HCT116 (cell line): ENCODE measurements at regions not wholly inside any gene's neighbourhood (a gene's known extent, or its start where the extent isn't known, plus 50 kb on each side); places are given as distances from the start of the nearest gene placed in this dataset.

Source experiments
- ATAC-seq: fragments of 200-7000 bp; cut with Tn5 transposase; 2 replicates; pipeline ENCODE4 v1.9.1; 2020; ENCODE audit warnings: mild to moderate bottlenecking, moderate library complexity
- BruUV-seq: library from RNA; stranded (reverse); fragments of 400-500 nt; replicated peaks from 2 replicates; lab custom pipeline; 2021; lab: Mats Ljungman, UMichigan
- CTCF ChIA-PET: fragments of 300-600 bp; sonication (Branson Sonifier 250); formaldehyde crosslinking; loops from one replicate; lab custom pipeline; 2021; ENCODE audit warnings: antibody characterized with exemption; lab: Charles Lee
- POLR2A ChIA-PET: fragments of 300-600, 350-600 bp; sonication (Branson Sonifier 250); formaldehyde crosslinking; loops from one replicate; lab custom pipeline; 2021; ENCODE audit warnings: antibody characterized with exemption; lab: Charles Lee
- RAD21 ChIA-PET, 2 experiments: fragments of 300-600 bp; sonication (Branson Sonifier 250); formaldehyde crosslinking; loops; one replicate each; lab custom pipeline; 2023; ENCODE audit warnings: low total read pairs in 2 of 2; ENCODE audit not compliant: uncharacterized antibody in 2 of 2, unreplicated experiment in 2 of 2, low non-redundant PET in 1 of 2; lab: Charles Lee
- DNase-seq: peaks from one replicate; pipeline ENCODE4 v3.0.0-alpha.2; 2010; ENCODE audit warnings: low read depth, low spot score
- H2AFZ ChIP-seq: fragments of 200-600 bp; shearing (Covaris generic), sonication (generic); 2 replicates; pipeline ENCODE4 v1.6.1; 2017; ENCODE audit warnings: low read depth, mixed run types, mixed read lengths, antibody characterized with exemption, low read length; ENCODE audit not compliant: poor library complexity, severe bottlenecking
- H3K27ac ChIP-seq: 2 replicates; pipeline ENCODE4 v1.5.1; 2012; ENCODE audit warnings: low read depth, low read length
- H3K27me3 ChIP-seq: fragments of 200-600 bp; sonication (generic); 2 replicates; pipeline ENCODE4 v1.6.1; 2016; ENCODE audit warnings: mixed run types, low read length, mixed read lengths; ENCODE audit not compliant: insufficient read depth
- H3K36me3 ChIP-seq, 2 experiments: fragments of 200-500 bp in 1 of 2; fragments of 200-600 bp in 1 of 2; sonication (Bioruptor generic) in 1 of 2; sonication (generic) in 1 of 2; 2 replicates each; pipeline versions ENCODE4 v1.5.1 to v1.6.1; 2014 to 2016; ENCODE audit warnings: low read length in 2 of 2, inconsistent platforms in 1 of 2, mixed read lengths in 1 of 2, mixed run types in 1 of 2; ENCODE audit not compliant: insufficient read depth in 2 of 2, control insufficient read depth in 1 of 2
- H3K4me1 ChIP-seq, 2 experiments: fragments of 200-600 bp in 1 of 2; sonication (generic) in 1 of 2; 2 replicates each; pipeline versions ENCODE4 v1.5.1 to v1.6.1; 2012 to 2017; ENCODE audit warnings: low read length in 2 of 2, inconsistent platforms in 1 of 2, mild to moderate bottlenecking in 1 of 2, mixed read lengths in 1 of 2, mixed run types in 1 of 2, moderate library complexity in 1 of 2; ENCODE audit not compliant: insufficient read depth in 2 of 2, control insufficient read depth in 1 of 2
- H3K4me2 ChIP-seq: fragments of 200-600 bp; sonication (generic); 2 replicates; pipeline ENCODE4 v1.6.1; 2017; ENCODE audit warnings: mixed run types, low read length, mixed read lengths
- H3K4me3 ChIP-seq, 2 experiments: fragments of 200-600 bp in 1 of 2; sonication (generic) in 1 of 2; replicated peaks in 1 of 2; 2 replicates each; pipeline ENCODE4 v1.5.1; 2011 to 2016; ENCODE audit warnings: low read length in 2 of 2, control low read depth in 1 of 2, low read depth in 1 of 2, mild to moderate bottlenecking in 1 of 2, mixed read lengths in 1 of 2, mixed run types in 1 of 2
- H3K79me2 ChIP-seq: fragments of 200-600 bp; sonication (generic); 2 replicates; pipeline ENCODE4 v1.6.1; 2017; ENCODE audit warnings: mild to moderate bottlenecking, mixed run types, low read length, moderate library complexity, mixed read lengths; ENCODE audit not compliant: insufficient read depth
- H3K9ac ChIP-seq: fragments of 200-600 bp; sonication (generic); 2 replicates; pipeline ENCODE4 v1.6.1; 2016; ENCODE audit warnings: low read length, mixed read lengths
- H3K9me2 ChIP-seq: fragments of 200-600 bp; sonication (generic), shearing (Covaris generic); 2 replicates; pipeline ENCODE4 v1.6.1; 2017; ENCODE audit warnings: mixed run types, mild to moderate bottlenecking, moderate library complexity; ENCODE audit not compliant: insufficient read depth
- H3K9me3 ChIP-seq, 2 experiments: fragments of 200-500 bp in 1 of 2; fragments of 200-600 bp in 1 of 2; sonication (Bioruptor generic) in 1 of 2; sonication (generic) in 1 of 2; 2 replicates each; pipeline ENCODE4 v1.6.1; 2014 to 2017; ENCODE audit warnings: low read length in 2 of 2, mixed read lengths in 2 of 2, inconsistent platforms in 1 of 2, low read depth in 1 of 2, mild to moderate bottlenecking in 1 of 2, mixed run types in 1 of 2, moderate library complexity in 1 of 2; ENCODE audit not compliant: control insufficient read depth in 1 of 2, insufficient read depth in 1 of 2
- H4K20me1 ChIP-seq: fragments of 200-600 bp; sonication (generic), shearing (Covaris generic); 2 replicates; pipeline ENCODE4 v1.6.1; 2017; ENCODE audit warnings: mixed run types, mild to moderate bottlenecking, moderate library complexity; ENCODE audit not compliant: insufficient read depth
- CTCF ChIP-seq, 3 experiments: fragments of 200-600 bp in 1 of 3; sonication (generic) in 1 of 3; IDR thresholded peaks in 2 of 3; conservative IDR thresholded peaks in 1 of 3; 2 replicates each; pipeline ENCODE4 v1.5.1; 2012 to 2017; ENCODE audit warnings: low read depth in 2 of 3, low read length in 2 of 3, antibody characterized with exemption in 1 of 3, borderline replicate concordance in 1 of 3, control low read depth in 1 of 3, mild to moderate bottlenecking in 1 of 3, mixed read lengths in 1 of 3, mixed run types in 1 of 3, moderate library complexity in 1 of 3; ENCODE audit not compliant: insufficient read depth in 1 of 3
- ELF1 ChIP-seq: IDR thresholded peaks from 2 replicates; pipeline ENCODE4 v1.6.1; 2012; ENCODE audit warnings: low read depth, borderline replicate concordance
- EZH2 ChIP-seq: fragments of 200-600 bp; sonication (generic); IDR thresholded peaks from 2 replicates; pipeline ENCODE4 v1.6.1; 2017; ENCODE audit warnings: antibody characterized with exemption, mixed run types
- MAX ChIP-seq: IDR thresholded peaks from 2 replicates; pipeline ENCODE4 v1.6.1; 2012
- RAD21 ChIP-seq: IDR thresholded peaks from 2 replicates; pipeline ENCODE4 v1.6.1; 2012; ENCODE audit warnings: low read depth, mild to moderate bottlenecking
- ZNF274 ChIP-seq: fragments of 200-500 bp; sonication (Bioruptor generic); IDR thresholded peaks from 2 replicates; pipeline ENCODE4 v1.6.1; 2014; ENCODE audit warnings: mild to moderate bottlenecking, low read depth, low read length, inconsistent platforms
- intact Hi-C: fragments of 100-400 bp; cut with micrococcal nuclease; formaldehyde crosslinking; loops from 2 replicates; pipeline ENCODE4 v1.10.0; 2022
- TF ChIP-seq, protein P1 (sequence below): IDR thresholded peaks from 2 replicates; pipeline ENCODE4 v1.6.1; 2011; ENCODE audit warnings: mild to moderate bottlenecking, low read length, moderate library complexity; ENCODE audit not compliant: insufficient replicate concordance; ENCODE audit errors: extremely low read depth

GRCh38 chr3:73299184-73299691 lies 237.8 kb downstream of the EBLN2 start:
- RAD21 ChIA-PET = no interaction called here
- Histone ChIP-seq H3K27ac (no peak overlapping the region), H3K9ac (no peak overlapping the region), H3K4me1 (no peaks in the 10 kb centered on the region), H3K79me2 (no peaks in the 10 kb centered on the region), H2AFZ (no peak overlapping the region), H3K9me2 (no peaks in the 10 kb centered on the region), H3K9me3 (no peaks in the 10 kb centered on the region), H3K27me3 (peaks cover 62% of the 10 kb centered on the region), H4K20me1 (no peaks in the 10 kb centered on the region), H3K4me2 (no peak overlapping the region), H3K4me3 (no peak overlapping the region), H3K36me3 (no peaks in the 10 kb centered on the region)
- TF ChIP-seq, protein P1, sequence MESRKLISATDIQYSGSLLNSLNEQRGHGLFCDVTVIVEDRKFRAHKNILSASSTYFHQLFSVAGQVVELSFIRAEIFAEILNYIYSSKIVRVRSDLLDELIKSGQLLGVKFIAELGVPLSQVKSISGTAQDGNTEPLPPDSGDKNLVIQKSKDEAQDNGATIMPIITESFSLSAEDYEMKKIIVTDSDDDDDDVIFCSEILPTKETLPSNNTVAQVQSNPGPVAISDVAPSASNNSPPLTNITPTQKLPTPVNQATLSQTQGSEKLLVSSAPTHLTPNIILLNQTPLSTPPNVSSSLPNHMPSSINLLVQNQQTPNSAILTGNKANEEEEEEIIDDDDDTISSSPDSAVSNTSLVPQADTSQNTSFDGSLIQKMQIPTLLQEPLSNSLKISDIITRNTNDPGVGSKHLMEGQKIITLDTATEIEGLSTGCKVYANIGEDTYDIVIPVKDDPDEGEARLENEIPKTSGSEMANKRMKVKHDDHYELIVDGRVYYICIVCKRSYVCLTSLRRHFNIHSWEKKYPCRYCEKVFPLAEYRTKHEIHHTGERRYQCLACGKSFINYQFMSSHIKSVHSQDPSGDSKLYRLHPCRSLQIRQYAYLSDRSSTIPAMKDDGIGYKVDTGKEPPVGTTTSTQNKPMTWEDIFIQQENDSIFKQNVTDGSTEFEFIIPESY = no peak
- TF ChIP-seq ZNF274 (no peak), RAD21 (no peak), CTCF (IDR thresholded peaks at IDR 0.05 in 2 of 3, conservative IDR thresholded peaks at IDR 0.05 in 1 of 3; ENCODE audit: borderline replicate concordance in 1 of 3, insufficient read depth in 1 of 3, low read depth in 2 of 3, low read length in 2 of 3) (no peak), MAX (no peak), EZH2 (no peak), ELF1 (no peak)
- intact Hi-C loops = no loop called here
- ATAC-seq = no peak
- no TSS peak for BruUV-seq
- DNase-seq = no peak
- POLR2A ChIA-PET = no interaction called here
- CTCF ChIA-PET = no interaction called here
